Testis (tissue), 2 donors: ENCODE measurements at regions not wholly inside any gene's neighbourhood (a gene's known extent, or its start where the extent isn't known, plus 50 kb on each side); places are given as distances from the start of the nearest gene placed in this dataset.

Experiments used
- POLR2A ChIP-seq: fragments of 450-650 bp; IDR thresholded peaks from one replicate; pipeline ENCODE4 v1.6.1; 2017; ENCODE audit warnings: antibody characterized with exemption, mild to moderate bottlenecking, moderate library complexity
- TF ChIP-seq, protein P1 (sequence below), 3 experiments: fragments of 450-650 bp in 2 of 3; fragments of 200-600 bp in 1 of 3; sonication (generic) in 1 of 3; IDR thresholded peaks; one replicate each; pipeline ENCODE4 v1.5.1; 2016 to 2019; ENCODE audit warnings: antibody characterized with exemption in 3 of 3, mild to moderate bottlenecking in 2 of 3, moderate library complexity in 1 of 3

- TF ChIP-seq, protein P1, sequence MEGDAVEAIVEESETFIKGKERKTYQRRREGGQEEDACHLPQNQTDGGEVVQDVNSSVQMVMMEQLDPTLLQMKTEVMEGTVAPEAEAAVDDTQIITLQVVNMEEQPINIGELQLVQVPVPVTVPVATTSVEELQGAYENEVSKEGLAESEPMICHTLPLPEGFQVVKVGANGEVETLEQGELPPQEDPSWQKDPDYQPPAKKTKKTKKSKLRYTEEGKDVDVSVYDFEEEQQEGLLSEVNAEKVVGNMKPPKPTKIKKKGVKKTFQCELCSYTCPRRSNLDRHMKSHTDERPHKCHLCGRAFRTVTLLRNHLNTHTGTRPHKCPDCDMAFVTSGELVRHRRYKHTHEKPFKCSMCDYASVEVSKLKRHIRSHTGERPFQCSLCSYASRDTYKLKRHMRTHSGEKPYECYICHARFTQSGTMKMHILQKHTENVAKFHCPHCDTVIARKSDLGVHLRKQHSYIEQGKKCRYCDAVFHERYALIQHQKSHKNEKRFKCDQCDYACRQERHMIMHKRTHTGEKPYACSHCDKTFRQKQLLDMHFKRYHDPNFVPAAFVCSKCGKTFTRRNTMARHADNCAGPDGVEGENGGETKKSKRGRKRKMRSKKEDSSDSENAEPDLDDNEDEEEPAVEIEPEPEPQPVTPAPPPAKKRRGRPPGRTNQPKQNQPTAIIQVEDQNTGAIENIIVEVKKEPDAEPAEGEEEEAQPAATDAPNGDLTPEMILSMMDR (IDR thresholded peaks at IDR 0.05): no peak
- no peak for TF ChIP-seq POLR2A
Measured at GRCh38 chr4:141499261-141499853, 137.0 kb upstream of the IL15 start.
